CD14-positive monocyte (primary cell): ENCODE measurements at regions not wholly inside any gene's neighbourhood (a gene's known extent, or its start where the extent isn't known, plus 50 kb on each side); places are given as distances from the start of the nearest gene placed in this dataset.

Experiments used
- DNase-seq, 3 donors: peaks; one replicate each; pipeline ENCODE4 v3.0.0-alpha.2; 2011 to 2022
- H2AFZ ChIP-seq: 2 replicates; pipeline ENCODE4 v1.6.0; 2012; ENCODE audit warnings: mild to moderate bottlenecking, low read depth, low read length, inconsistent platforms; ENCODE audit not compliant: insufficient read depth, poor library complexity, severe bottlenecking
- H3K27ac ChIP-seq, 2 donors: 1 replicate in 1 of 2; 2 replicates in 1 of 2; pipeline ENCODE4 v1.5.1; 2012 to 2013; ENCODE audit warnings: low read length in 2 of 2, control low read depth in 1 of 2, inconsistent platforms in 1 of 2, low read depth in 1 of 2, mild to moderate bottlenecking in 1 of 2
- H3K27me3 ChIP-seq, 2 donors: one replicate each; pipeline versions ENCODE4 v1.6.0 to v1.6.1; 2011 to 2013; ENCODE audit warnings: low read length in 2 of 2; ENCODE audit not compliant: control insufficient read depth in 2 of 2, insufficient read depth in 2 of 2
- H3K36me3 ChIP-seq, 2 donors: replicated peaks in 1 of 2; 1 replicate in 1 of 2; 2 replicates in 1 of 2; pipeline versions ENCODE4 v1.5.1 to v1.6.1; 2012 to 2013; ENCODE audit warnings: low read length in 2 of 2, control low read depth in 1 of 2, inconsistent platforms in 1 of 2, mild to moderate bottlenecking in 1 of 2; ENCODE audit not compliant: insufficient read depth in 2 of 2, control insufficient read depth in 1 of 2
- H3K4me1 ChIP-seq, 2 donors: 1 replicate in 1 of 2; 2 replicates in 1 of 2; pipeline versions ENCODE4 v1.5.1 to v1.6.1; 2012 to 2013; ENCODE audit warnings: low read length in 2 of 2, control low read depth in 1 of 2, inconsistent platforms in 1 of 2, mild to moderate bottlenecking in 1 of 2, moderate library complexity in 1 of 2; ENCODE audit not compliant: insufficient read depth in 2 of 2, control insufficient read depth in 1 of 2
- H3K4me2 ChIP-seq: replicated peaks from 2 replicates; pipeline ENCODE3; 2012; ENCODE audit warnings: low read length, moderate library complexity, mild to moderate bottlenecking; ENCODE audit not compliant: poor library complexity, severe bottlenecking; ENCODE audit errors: extremely low read depth
- H3K4me3 ChIP-seq, 3 experiments: fragments of 200-600 bp in 1 of 3; sonication (generic) in 1 of 3; replicated peaks in 1 of 3; 1 replicate in 2 of 3; 2 replicates in 1 of 3; pipeline ENCODE4 v1.5.1; 2011 to 2013; ENCODE audit warnings: low read length in 3 of 3, mild to moderate bottlenecking in 3 of 3, control low read depth in 2 of 3, low read depth in 2 of 3, inconsistent platforms in 1 of 3, moderate library complexity in 1 of 3
- H3K79me2 ChIP-seq: 2 replicates; pipeline ENCODE4 v1.6.0; 2012; ENCODE audit warnings: mild to moderate bottlenecking, control low read depth, inconsistent platforms, low read length, moderate library complexity; ENCODE audit not compliant: insufficient read depth
- H3K9ac ChIP-seq: 2 replicates; pipeline ENCODE4 v1.6.0; 2017; ENCODE audit warnings: low read length, mild to moderate bottlenecking; ENCODE audit not compliant: insufficient read depth, poor library complexity, severe bottlenecking
- H3K9me3 ChIP-seq, 2 donors: replicated peaks in 1 of 2; 1 replicate in 1 of 2; 2 replicates in 1 of 2; pipeline versions ENCODE4 v1.5.1 to v1.6.1; 2012 to 2013; ENCODE audit warnings: low read length in 2 of 2, control low read depth in 1 of 2; ENCODE audit not compliant: control insufficient read depth in 1 of 2, insufficient read depth in 1 of 2
- H4K20me1 ChIP-seq: 2 replicates; pipeline ENCODE4 v1.6.0; 2012; ENCODE audit warnings: mild to moderate bottlenecking, low read length, control low read depth, moderate library complexity; ENCODE audit not compliant: insufficient read depth
- H3K27ac Mint-ChIP-seq, 7 donors: one replicate each; pipeline ENCODE4 v1.8.0; 2020; ENCODE audit warnings: mild to moderate bottlenecking in 7 of 7, mixed read lengths in 7 of 7, moderate library complexity in 6 of 7, inconsistent platforms in 2 of 7
- H3K27me3 Mint-ChIP-seq, 3 donors: one replicate each; pipeline ENCODE4 v1.8.0; 2021 to 2022; ENCODE audit warnings: low read depth in 3 of 3, mild to moderate bottlenecking in 3 of 3, mixed read lengths in 3 of 3, moderate library complexity in 3 of 3, inconsistent platforms in 1 of 3
- H3K36me3 Mint-ChIP-seq, 2 donors: one replicate each; pipeline ENCODE4 v1.8.0; 2020; ENCODE audit warnings: mixed read lengths in 2 of 2, inconsistent platforms in 1 of 2, mild to moderate bottlenecking in 1 of 2
- H3K4me1 Mint-ChIP-seq: one replicate; pipeline ENCODE4 v1.8.0; 2020; ENCODE audit warnings: mild to moderate bottlenecking, mixed read lengths
- H3K4me3 Mint-ChIP-seq, 2 donors: one replicate each; pipeline ENCODE4 v1.8.0; 2020; ENCODE audit warnings: mild to moderate bottlenecking in 2 of 2, mixed read lengths in 2 of 2, moderate library complexity in 1 of 2
- H3K9me3 Mint-ChIP-seq, 7 donors: one replicate each; pipeline ENCODE4 v1.8.0; 2020 to 2022; ENCODE audit warnings: mixed read lengths in 7 of 7, mild to moderate bottlenecking in 6 of 7, moderate library complexity in 6 of 7, inconsistent platforms in 2 of 7
- WGBS: methylation state at CpG from one replicate; pipeline ENCODE4 v1.1.5; 2013; ENCODE audit warnings: missing lambda C conversion rate; ENCODE audit not compliant: insufficient coverage; 5-methylcytosine and 5-hydroxymethylcytosine counted together
- intact Hi-C, 2 donors: fragments of 100-400 bp; cut with micrococcal nuclease; formaldehyde crosslinking; loops; one replicate each; pipeline versions ENCODE4 v1.15.0 to v1.15.1; 2023
- TF ChIP-seq, protein P1 (sequence below): fragments of 200-600 bp; IDR thresholded peaks from one replicate; pipeline ENCODE4 v1.8.0; 2022; ENCODE audit warnings: antibody characterized with exemption, mild to moderate bottlenecking

DNA sequence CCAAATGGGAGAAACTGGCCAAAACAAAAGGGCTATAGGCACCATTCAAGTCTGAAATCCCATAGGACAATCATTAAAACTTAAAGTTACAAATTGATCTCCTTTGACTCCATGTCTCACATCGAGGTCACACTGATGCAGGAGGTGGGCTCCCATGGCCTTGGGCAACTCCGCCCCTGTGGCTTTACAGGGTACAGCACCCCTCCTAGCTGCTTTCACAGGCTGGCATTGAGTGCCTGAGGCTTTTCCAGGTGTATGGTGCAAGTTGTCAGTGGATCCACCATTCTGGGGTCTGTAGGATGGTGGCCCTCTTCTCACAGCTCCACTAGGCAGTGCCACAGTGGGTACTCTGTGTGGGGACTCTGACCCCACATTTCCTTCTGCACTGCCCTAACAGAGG lies 662.1 kb downstream of the XPNPEP1 start:
- H3K27ac Mint-ChIP-seq = no peak overlapping the region
- 79% methylated on average over 2 of the region's 2 CpGs for WGBS
- TF ChIP-seq, protein P1, sequence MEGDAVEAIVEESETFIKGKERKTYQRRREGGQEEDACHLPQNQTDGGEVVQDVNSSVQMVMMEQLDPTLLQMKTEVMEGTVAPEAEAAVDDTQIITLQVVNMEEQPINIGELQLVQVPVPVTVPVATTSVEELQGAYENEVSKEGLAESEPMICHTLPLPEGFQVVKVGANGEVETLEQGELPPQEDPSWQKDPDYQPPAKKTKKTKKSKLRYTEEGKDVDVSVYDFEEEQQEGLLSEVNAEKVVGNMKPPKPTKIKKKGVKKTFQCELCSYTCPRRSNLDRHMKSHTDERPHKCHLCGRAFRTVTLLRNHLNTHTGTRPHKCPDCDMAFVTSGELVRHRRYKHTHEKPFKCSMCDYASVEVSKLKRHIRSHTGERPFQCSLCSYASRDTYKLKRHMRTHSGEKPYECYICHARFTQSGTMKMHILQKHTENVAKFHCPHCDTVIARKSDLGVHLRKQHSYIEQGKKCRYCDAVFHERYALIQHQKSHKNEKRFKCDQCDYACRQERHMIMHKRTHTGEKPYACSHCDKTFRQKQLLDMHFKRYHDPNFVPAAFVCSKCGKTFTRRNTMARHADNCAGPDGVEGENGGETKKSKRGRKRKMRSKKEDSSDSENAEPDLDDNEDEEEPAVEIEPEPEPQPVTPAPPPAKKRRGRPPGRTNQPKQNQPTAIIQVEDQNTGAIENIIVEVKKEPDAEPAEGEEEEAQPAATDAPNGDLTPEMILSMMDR = no peak
- Histone ChIP-seq H3K27ac (no peak overlapping the region), H3K79me2 (no peaks in the 10 kb centered on the region), H3K4me1 (no peaks in the 10 kb centered on the region), H3K36me3 (no peaks in the 10 kb centered on the region), H3K27me3 (no peaks in the 10 kb centered on the region), H3K9ac (no peak overlapping the region), H3K4me3 (no peak overlapping the region), H3K9me3 (peaks cover 10 to 20% of the 10 kb centered on the region in 2 donors), H4K20me1 (no peaks in the 10 kb centered on the region), H3K4me2 (no peak overlapping the region), H2AFZ (no peak overlapping the region)
- H3K27me3 Mint-ChIP-seq = no peaks in the 10 kb centered on the region
- intact Hi-C loops = no loop called here
- H3K36me3 Mint-ChIP-seq = no peaks in the 10 kb centered on the region
- H3K4me3 Mint-ChIP-seq = no peak overlapping the region
- no peaks in the 10 kb centered on the region for H3K4me1 Mint-ChIP-seq
- peaks cover 2 to 22% (median 16%) of the 10 kb centered on the region in 7 donors for H3K9me3 Mint-ChIP-seq
- no peak for DNase-seq

DNA sequence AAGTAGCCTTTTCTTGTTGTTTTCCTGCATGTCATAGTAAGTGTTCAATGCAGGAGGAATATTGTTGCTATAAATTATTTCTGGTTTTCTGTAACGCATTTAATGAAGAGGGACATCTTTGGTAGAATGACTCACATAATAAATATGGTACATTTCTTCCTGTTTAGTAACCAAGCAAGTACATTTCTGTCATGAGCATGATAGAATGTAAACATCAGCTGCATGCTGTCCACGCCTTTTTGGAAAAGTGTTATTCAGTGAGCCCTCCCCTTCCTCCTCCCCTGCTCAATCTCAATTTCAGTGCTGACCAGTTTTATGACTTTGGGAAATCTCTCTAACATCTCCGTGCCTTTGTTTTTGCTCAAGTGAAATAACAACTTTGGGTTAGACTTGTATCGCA lies 664.0 kb downstream of the XPNPEP1 start:
- H3K27me3 ChIP-seq = no peaks in the 10 kb centered on the region
- H3K4me3 Mint-ChIP-seq = no peak overlapping the region
- no peak overlapping the region for H3K4me2 ChIP-seq
- H3K4me3 ChIP-seq = no peak overlapping the region
- no peaks in the 10 kb centered on the region for H4K20me1 ChIP-seq
- DNase-seq = no peak
- no peak overlapping the region for H2AFZ ChIP-seq
- no peaks in the 10 kb centered on the region for H3K27me3 Mint-ChIP-seq
- H3K9ac ChIP-seq = no peak overlapping the region
- no peak overlapping the region for H3K27ac Mint-ChIP-seq
- TF ChIP-seq, protein P1 = no peak
- H3K36me3 ChIP-seq = no peaks in the 10 kb centered on the region
- no peaks in the 10 kb centered on the region for H3K4me1 ChIP-seq
- intact Hi-C loops = no loop called here
- no peak overlapping the region for H3K27ac ChIP-seq
- peaks cover 8 to 13% of the 10 kb centered on the region in 2 donors for H3K9me3 ChIP-seq
- H3K79me2 ChIP-seq = no peaks in the 10 kb centered on the region
- WGBS = 78% methylated on average over 3 of the region's 4 CpGs
- H3K36me3 Mint-ChIP-seq = no peaks in the 10 kb centered on the region
- no peaks in the 10 kb centered on the region for H3K4me1 Mint-ChIP-seq
- H3K9me3 Mint-ChIP-seq = peaks cover 2 to 26% (median 12%) of the 10 kb centered on the region in 7 donors
